Liver (tissue), 3 donors: ENCODE measurements at regions not wholly inside any gene's neighbourhood (a gene's known extent, or its start where the extent isn't known, plus 50 kb on each side); places are given as distances from the start of the nearest gene placed in this dataset.

Experiments used
- CTCF ChIP-seq: fragments of 150-350 bp; IDR thresholded peaks from 2 replicates; pipeline ENCODE4 v1.5.1; 2017; ENCODE audit warnings: improper control_type of control experiment, low read depth, low read length; ENCODE audit not compliant: missing input control
- FOXA1 ChIP-seq: IDR thresholded peaks from 2 replicates; pipeline ENCODE4 v1.6.1; 2016; ENCODE audit warnings: antibody characterized with exemption
- GABPA ChIP-seq, 2 donors: IDR thresholded peaks in 1 of 2; conservative IDR thresholded peaks in 1 of 2; 2 replicates each; pipeline ENCODE4 v1.6.1; 2016; ENCODE audit warnings: antibody characterized with exemption in 2 of 2, mild to moderate bottlenecking in 1 of 2, moderate library complexity in 1 of 2
- HNF4G ChIP-seq: IDR thresholded peaks from 2 replicates; pipeline ENCODE4 v1.6.1; 2016; ENCODE audit warnings: antibody characterized with exemption
- MAX ChIP-seq: IDR thresholded peaks from 2 replicates; pipeline ENCODE4 v1.6.1; 2016; ENCODE audit warnings: antibody characterized with exemption
- RAD21 ChIP-seq, 2 donors: IDR thresholded peaks; 2 replicates each; pipeline ENCODE4 v1.6.1; 2016; ENCODE audit warnings: antibody characterized with exemption in 2 of 2, mild to moderate bottlenecking in 2 of 2
- REST ChIP-seq: IDR thresholded peaks from 2 replicates; pipeline ENCODE4 v1.6.1; 2016; ENCODE audit warnings: antibody characterized with exemption, mild to moderate bottlenecking
- RXRA ChIP-seq, 2 donors: IDR thresholded peaks; 2 replicates each; pipeline ENCODE4 v1.6.1; 2017 to 2018; ENCODE audit warnings: antibody characterized with exemption in 2 of 2, mild to moderate bottlenecking in 1 of 2
- SP1 ChIP-seq: IDR thresholded peaks from 2 replicates; pipeline ENCODE4 v1.6.1; 2018; ENCODE audit warnings: antibody characterized with exemption, mild to moderate bottlenecking
- TAF1 ChIP-seq: conservative IDR thresholded peaks from 2 replicates; pipeline ENCODE4 v1.6.1; 2016; ENCODE audit warnings: antibody characterized with exemption, mild to moderate bottlenecking
- YY1 ChIP-seq: IDR thresholded peaks from 2 replicates; pipeline ENCODE4 v1.6.1; 2016; ENCODE audit warnings: antibody characterized with exemption, mild to moderate bottlenecking
- ZBTB33 ChIP-seq: IDR thresholded peaks from 2 replicates; pipeline ENCODE4 v1.6.1; 2016; ENCODE audit warnings: antibody characterized with exemption
- donor health status: healthy.
- donor health status: healthy.

- no peak for TF ChIP-seq MAX
- no peak for TF ChIP-seq CTCF
- no peak for TF ChIP-seq SP1
- TF ChIP-seq FOXA1, result no peak
- TF ChIP-seq TAF1, result no peak
- no peak for TF ChIP-seq REST
- TF ChIP-seq RXRA (IDR thresholded peaks at IDR 0.05), result no peak
- TF ChIP-seq HNF4G, result no peak
- no peak for TF ChIP-seq GABPA (IDR thresholded peaks at IDR 0.05 in 1 of 2, conservative IDR thresholded peaks at IDR 0.05 in 1 of 2)
- no peak for TF ChIP-seq YY1
- TF ChIP-seq RAD21 (IDR thresholded peaks at IDR 0.05), result no peak
- no peak for TF ChIP-seq ZBTB33
Observed at GRCh38 chr15:31525988-31526665, 199.5 kb downstream of the KLF13 start.
